ENCODE measurements at regions not wholly inside any gene's neighbourhood (a gene's known extent, or its start where the extent isn't known, plus 50 kb on each side); places are given as distances from the start of the nearest gene placed in this dataset.

GRCh38 chr11:23232652-23233051 lies 372.4 kb upstream of the CCDC179 start:
- H3K36me3 ChIP-seq (replicated peaks in 1 of 2; ENCODE audit: control insufficient read depth in 2 of 2, insufficient read depth in 2 of 2, low read length in 2 of 2): no peaks in the 10 kb centered on the region
- H3K9me3 ChIP-seq (replicated peaks in 1 of 2; ENCODE audit: control insufficient read depth in 2 of 2, insufficient read depth in 1 of 2, low read depth in 1 of 2, low read length in 2 of 2): no peaks in the 10 kb centered on the region
- no peaks in the 10 kb centered on the region for H3K79me1 ChIP-seq (ENCODE audit: low read depth, low read length)
- H3K4ac ChIP-seq (ENCODE audit: low read length): no peak overlapping the region
- H2BK12ac ChIP-seq (ENCODE audit: low read length): no peak overlapping the region
- no peak overlapping the region for H3K14ac ChIP-seq (ENCODE audit: low read length)
- no peak overlapping the region for H2BK120ac ChIP-seq (ENCODE audit: low read depth, low read length)
- no peak overlapping the region for H3K23ac ChIP-seq (ENCODE audit: low read depth, low read length, poor library complexity)
- no peak overlapping the region for H2AK5ac ChIP-seq (ENCODE audit: low read depth, low read length)
- H3K4me1 ChIP-seq (ENCODE audit: control insufficient read depth in 2 of 2, insufficient read depth in 1 of 2, low read depth in 1 of 2, low read length in 2 of 2): no peaks in the 10 kb centered on the region
- DNase-seq (ENCODE audit: low spot score): no peak
- no peak overlapping the region for H3K4me2 ChIP-seq (ENCODE audit: insufficient read depth, low read length, poor library complexity, severe bottlenecking)
- H3K9ac ChIP-seq (ENCODE audit: low read depth, low read length, poor library complexity): no peak overlapping the region
- H3K4me3 ChIP-seq (ENCODE audit: low read length in 2 of 2): no peak overlapping the region
- H2BK5ac ChIP-seq (ENCODE audit: low read length): no peak overlapping the region
- H3K27ac ChIP-seq (replicated peaks; ENCODE audit: low read length): no peak overlapping the region
- no peak overlapping the region for H4K8ac ChIP-seq (ENCODE audit: low read depth, low read length)
- H3K18ac ChIP-seq (ENCODE audit: low read length): no peak overlapping the region
- H3K27me3 ChIP-seq (ENCODE audit: control insufficient read depth in 3 of 3, insufficient read depth in 3 of 3, low read depth in 1 of 3, low read length in 3 of 3): no peaks in the 10 kb centered on the region
- H2AFZ ChIP-seq (ENCODE audit: low read length): no peak overlapping the region
- no peak overlapping the region for H2BK15ac ChIP-seq (ENCODE audit: low read length)
- no peak overlapping the region for H4K91ac ChIP-seq (ENCODE audit: low read depth, low read length, poor library complexity)

- Histone ChIP-seq H4K8ac (ENCODE audit: low read depth, low read length) (no peak overlapping the region), H3K9me3 (replicated peaks in 1 of 2; ENCODE audit: control insufficient read depth in 2 of 2, insufficient read depth in 1 of 2, low read depth in 1 of 2, low read length in 2 of 2) (no peaks in the 10 kb centered on the region), H3K9ac (ENCODE audit: low read depth, low read length, poor library complexity) (no peak overlapping the region), H3K27me3 (ENCODE audit: control insufficient read depth in 3 of 3, insufficient read depth in 3 of 3, low read depth in 1 of 3, low read length in 3 of 3) (no peaks in the 10 kb centered on the region), H3K23ac (ENCODE audit: low read depth, low read length, poor library complexity) (no peak overlapping the region), H2BK5ac (ENCODE audit: low read length) (no peak overlapping the region), H2BK15ac (ENCODE audit: low read length) (no peak overlapping the region), H3K4me3 (ENCODE audit: low read length in 2 of 2) (no peak overlapping the region), H3K4ac (ENCODE audit: low read length) (no peak overlapping the region), H3K4me2 (ENCODE audit: insufficient read depth, low read length, poor library complexity, severe bottlenecking) (no peak overlapping the region), H3K18ac (ENCODE audit: low read length) (no peak overlapping the region), H3K4me1 (ENCODE audit: control insufficient read depth in 2 of 2, insufficient read depth in 1 of 2, low read depth in 1 of 2, low read length in 2 of 2) (no peaks in the 10 kb centered on the region), H4K91ac (ENCODE audit: low read depth, low read length, poor library complexity) (no peak overlapping the region), H2BK120ac (ENCODE audit: low read depth, low read length) (no peak overlapping the region), H3K27ac (replicated peaks; ENCODE audit: low read length) (no peak overlapping the region), H2AFZ (ENCODE audit: low read length) (no peak overlapping the region), H3K36me3 (replicated peaks in 1 of 2; ENCODE audit: control insufficient read depth in 2 of 2, insufficient read depth in 2 of 2, low read length in 2 of 2) (no peaks in the 10 kb centered on the region), H2AK5ac (ENCODE audit: low read depth, low read length) (no peak overlapping the region), H3K79me1 (ENCODE audit: low read depth, low read length) (no peaks in the 10 kb centered on the region), H2BK12ac (ENCODE audit: low read length) (no peak overlapping the region), H3K14ac (ENCODE audit: low read length) (no peak overlapping the region)
- DNase-seq (ENCODE audit: low spot score): no peak
- WGBS, 2 donors (ENCODE audit: extremely low coverage in 2 of 2, insufficient read length in 2 of 2, insufficient replicate concordance in 1 of 2): no CpG with 5 or more reads among the region's 3 CpGs
Observed at GRCh38 chr11:23233075-23233474, 372.8 kb upstream of the CCDC179 start.

GRCh38 chr11:23236826-23237555 lies 376.7 kb upstream of the CCDC179 start:
- H3K4me2 ChIP-seq (ENCODE audit: insufficient read depth, low read length, poor library complexity, severe bottlenecking): no peak overlapping the region
- DNase-seq (ENCODE audit: low spot score): no peak
- no peak overlapping the region for H3K9ac ChIP-seq (ENCODE audit: low read depth, low read length, poor library complexity)
- H3K4ac ChIP-seq (ENCODE audit: low read length): no peak overlapping the region
- no peak overlapping the region for H4K91ac ChIP-seq (ENCODE audit: low read depth, low read length, poor library complexity)
- H3K23ac ChIP-seq (ENCODE audit: low read depth, low read length, poor library complexity): no peak overlapping the region
- no peaks in the 10 kb centered on the region for H3K4me1 ChIP-seq (ENCODE audit: control insufficient read depth in 2 of 2, insufficient read depth in 1 of 2, low read depth in 1 of 2, low read length in 2 of 2)
- no peak overlapping the region for H2BK120ac ChIP-seq (ENCODE audit: low read depth, low read length)
- no peaks in the 10 kb centered on the region for H3K79me1 ChIP-seq (ENCODE audit: low read depth, low read length)
- no peak overlapping the region for H2BK5ac ChIP-seq (ENCODE audit: low read length)
- H3K18ac ChIP-seq (ENCODE audit: low read length): no peak overlapping the region
- H4K8ac ChIP-seq (ENCODE audit: low read depth, low read length): no peak overlapping the region
- H3K27me3 ChIP-seq (ENCODE audit: control insufficient read depth in 3 of 3, insufficient read depth in 3 of 3, low read depth in 1 of 3, low read length in 3 of 3): no peaks in the 10 kb centered on the region
- H3K27ac ChIP-seq (replicated peaks; ENCODE audit: low read length): no peak overlapping the region
- H3K4me3 ChIP-seq (ENCODE audit: low read length in 2 of 2): no peak overlapping the region
- no peak overlapping the region for H3K14ac ChIP-seq (ENCODE audit: low read length)
- no peak overlapping the region for H2AK5ac ChIP-seq (ENCODE audit: low read depth, low read length)
- WGBS, 2 donors (ENCODE audit: extremely low coverage in 2 of 2, insufficient read length in 2 of 2, insufficient replicate concordance in 1 of 2): no CpG with 5 or more reads among the region's 2 CpGs
- no peaks in the 10 kb centered on the region for H3K36me3 ChIP-seq (replicated peaks in 1 of 2; ENCODE audit: control insufficient read depth in 2 of 2, insufficient read depth in 2 of 2, low read length in 2 of 2)
- no peak overlapping the region for H2BK15ac ChIP-seq (ENCODE audit: low read length)
- no peaks in the 10 kb centered on the region for H3K9me3 ChIP-seq (replicated peaks in 1 of 2; ENCODE audit: control insufficient read depth in 2 of 2, insufficient read depth in 1 of 2, low read depth in 1 of 2, low read length in 2 of 2)
- H2BK12ac ChIP-seq (ENCODE audit: low read length): no peak overlapping the region
- H2AFZ ChIP-seq (ENCODE audit: low read length): no peak overlapping the region

GRCh38 chr11:23252426-23252825 lies 392.2 kb upstream of the CCDC179 start:
- no peak overlapping the region for H3K4me2 ChIP-seq (ENCODE audit: insufficient read depth, low read length, poor library complexity, severe bottlenecking)
- H2BK12ac ChIP-seq (ENCODE audit: low read length): no peak overlapping the region
- H4K91ac ChIP-seq (ENCODE audit: low read depth, low read length, poor library complexity): no peak overlapping the region
- H3K9me3 ChIP-seq (replicated peaks in 1 of 2; ENCODE audit: control insufficient read depth in 2 of 2, insufficient read depth in 1 of 2, low read depth in 1 of 2, low read length in 2 of 2): no peaks in the 10 kb centered on the region
- no peak overlapping the region for H2BK5ac ChIP-seq (ENCODE audit: low read length)
- H4K8ac ChIP-seq (ENCODE audit: low read depth, low read length): no peak overlapping the region
- H3K14ac ChIP-seq (ENCODE audit: low read length): no peak overlapping the region
- no peaks in the 10 kb centered on the region for H3K36me3 ChIP-seq (replicated peaks in 1 of 2; ENCODE audit: control insufficient read depth in 2 of 2, insufficient read depth in 2 of 2, low read length in 2 of 2)
- H3K23ac ChIP-seq (ENCODE audit: low read depth, low read length, poor library complexity): no peak overlapping the region
- no peak overlapping the region for H2AFZ ChIP-seq (ENCODE audit: low read length)
- H3K18ac ChIP-seq (ENCODE audit: low read length): no peak overlapping the region
- H3K4me1 ChIP-seq (ENCODE audit: control insufficient read depth in 2 of 2, insufficient read depth in 1 of 2, low read depth in 1 of 2, low read length in 2 of 2): no peaks in the 10 kb centered on the region
- no peak overlapping the region for H2BK15ac ChIP-seq (ENCODE audit: low read length)
- no peak for DNase-seq (ENCODE audit: low spot score)
- no CpG with 5 or more reads among the region's 1 CpG for WGBS, 2 donors (ENCODE audit: extremely low coverage in 2 of 2, insufficient read length in 2 of 2, insufficient replicate concordance in 1 of 2)
- H3K79me1 ChIP-seq (ENCODE audit: low read depth, low read length): no peaks in the 10 kb centered on the region
- no peak overlapping the region for H3K4me3 ChIP-seq (ENCODE audit: low read length in 2 of 2)
- no peak overlapping the region for H2BK120ac ChIP-seq (ENCODE audit: low read depth, low read length)
- no peak overlapping the region for H3K9ac ChIP-seq (ENCODE audit: low read depth, low read length, poor library complexity)
- no peak overlapping the region for H3K4ac ChIP-seq (ENCODE audit: low read length)
- H3K27me3 ChIP-seq (ENCODE audit: control insufficient read depth in 3 of 3, insufficient read depth in 3 of 3, low read depth in 1 of 3, low read length in 3 of 3): no peaks in the 10 kb centered on the region
- H2AK5ac ChIP-seq (ENCODE audit: low read depth, low read length): no peak overlapping the region
- H3K27ac ChIP-seq (replicated peaks; ENCODE audit: low read length): no peak overlapping the region
